ENCODE measurements at regions not wholly inside any gene's neighbourhood (a gene's known extent, or its start where the extent isn't known, plus 50 kb on each side); places are given as distances from the start of the nearest gene placed in this dataset.

DNA sequence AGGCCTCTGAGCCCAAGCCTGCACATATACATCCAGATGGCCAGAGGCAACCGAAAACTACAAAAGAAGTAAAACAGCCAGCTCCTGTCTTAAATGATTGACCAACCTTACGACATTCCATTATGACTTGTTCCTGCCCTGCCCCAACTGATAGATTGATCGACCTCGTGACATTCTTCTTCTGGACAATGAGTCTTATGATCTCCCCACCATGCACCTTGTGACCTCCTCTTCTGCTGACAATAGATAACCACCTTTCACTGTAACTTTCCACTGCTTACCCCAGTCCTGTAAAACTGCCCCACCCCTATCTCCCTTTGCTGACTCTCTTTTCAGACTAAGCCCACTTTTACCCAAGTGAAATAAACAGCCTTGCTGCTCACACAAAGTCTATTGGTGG lies 670.0 kb upstream of the PKDCC start:
- no peak overlapping the region for H3K4me3 ChIP-seq (ENCODE audit: low read depth, low read length)
- DNase-seq (ENCODE audit: low read depth) = no peak
- TF ChIP-seq CTCF (IDR thresholded peaks at IDR 0.05; ENCODE audit: insufficient read depth, low read depth, low read length, missing control alignments) = no peak

- H3K4me3 ChIP-seq (ENCODE audit: low read depth, low read length) = no peak overlapping the region
- no peak for DNase-seq (ENCODE audit: low read depth)
- TF ChIP-seq CTCF (IDR thresholded peaks at IDR 0.05; ENCODE audit: insufficient read depth, low read depth, low read length, missing control alignments) = no peak
Measured at GRCh38 chr2:41378420-41378819, 669.4 kb upstream of the PKDCC start.

GRCh38 chr2:41379496-41380221 lies 668.2 kb upstream of the PKDCC start:
- no peak for TF ChIP-seq CTCF (IDR thresholded peaks at IDR 0.05; ENCODE audit: insufficient read depth, low read depth, low read length, missing control alignments)
- no peak for DNase-seq (ENCODE audit: low read depth)
- no peak overlapping the region for H3K4me3 ChIP-seq (ENCODE audit: low read depth, low read length)

- no peak for DNase-seq (ENCODE audit: low read depth)
- no peak for TF ChIP-seq CTCF (IDR thresholded peaks at IDR 0.05; ENCODE audit: insufficient read depth, low read depth, low read length, missing control alignments)
- H3K4me3 ChIP-seq (ENCODE audit: low read depth, low read length) = no peak overlapping the region
Measured at GRCh38 chr2:41381701-41382100, 666.1 kb upstream of the PKDCC start.

- DNase-seq (ENCODE audit: low read depth) = no peak
- no peak overlapping the region for H3K4me3 ChIP-seq (ENCODE audit: low read depth, low read length)
- TF ChIP-seq CTCF (IDR thresholded peaks at IDR 0.05; ENCODE audit: insufficient read depth, low read depth, low read length, missing control alignments) = no peak
Measured at GRCh38 chr2:41387519-41387918, 660.3 kb upstream of the PKDCC start.

- no peak for DNase-seq (ENCODE audit: low read depth)
- TF ChIP-seq CTCF (IDR thresholded peaks at IDR 0.05; ENCODE audit: insufficient read depth, low read depth, low read length, missing control alignments) = no peak
- H3K4me3 ChIP-seq (ENCODE audit: low read depth, low read length) = no peak overlapping the region
Measured at GRCh38 chr2:41393621-41394020, 654.2 kb upstream of the PKDCC start.

DNA sequence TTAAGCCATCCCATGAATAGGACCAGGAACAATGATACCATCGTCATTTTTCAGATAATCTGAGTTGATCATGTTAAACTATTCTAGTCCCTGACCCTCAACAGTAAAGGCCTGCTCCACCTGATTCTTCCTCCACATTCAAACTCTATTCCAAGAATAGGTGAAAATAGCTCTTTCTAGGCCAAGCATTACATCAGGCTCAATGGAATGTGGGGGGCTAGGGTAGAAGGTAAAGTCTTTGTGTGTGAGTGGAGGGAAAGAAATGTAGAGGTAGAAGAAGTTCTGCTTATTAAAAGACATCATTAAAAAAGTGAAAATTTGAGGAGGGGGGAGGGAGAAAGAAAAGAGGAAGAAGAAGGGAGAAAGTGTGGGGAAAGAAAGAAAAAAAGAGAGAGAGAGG lies 653.3 kb upstream of the PKDCC start:
- no peak for DNase-seq (ENCODE audit: low read depth)
- no peak overlapping the region for H3K4me3 ChIP-seq (ENCODE audit: low read depth, low read length)
- TF ChIP-seq CTCF (IDR thresholded peaks at IDR 0.05; ENCODE audit: insufficient read depth, low read depth, low read length, missing control alignments) = no peak

Measured in GM12865 (cell line).